GM23248 (cell line): ENCODE measurements at regions not wholly inside any gene's neighbourhood (a gene's known extent, or its start where the extent isn't known, plus 50 kb on each side); places are given as distances from the start of the nearest gene placed in this dataset.

ENCODE experiments used
- EZH2 ChIP-seq: fragments of 200-600 bp; sonication (generic); IDR thresholded peaks from 2 replicates; pipeline ENCODE4 v1.6.1; 2018; ENCODE audit warnings: antibody characterized with exemption, mild to moderate bottlenecking; ENCODE audit not compliant: insufficient read depth, poor library complexity, severe bottlenecking
- EZH2phosphoT487 ChIP-seq: fragments of 200-600 bp; sonication (generic); IDR thresholded peaks from 2 replicates; pipeline ENCODE4 v1.6.1; 2018; ENCODE audit warnings: antibody characterized with exemption, moderate library complexity, mild to moderate bottlenecking, low read depth; ENCODE audit not compliant: insufficient read depth

- TF ChIP-seq EZH2 (no peak), EZH2phosphoT487 (no peak)
Observed at GRCh38 chr6:102660303-102660702, 1266.8 kb downstream of the GRIK2 start.
